SKM-1 treated with dmso at 0.1 percent for 144 hours (cell line): ENCODE measurements at regions not wholly inside any gene's neighbourhood (a gene's known extent, or its start where the extent isn't known, plus 50 kb on each side); places are given as distances from the start of the nearest gene placed in this dataset.

Source experiments
- DNase-seq: peaks from one replicate; lab custom pipeline; 2025; ENCODE audit not compliant: unreplicated experiment; lab: John Stamatoyannopoulos, UW

DNA sequence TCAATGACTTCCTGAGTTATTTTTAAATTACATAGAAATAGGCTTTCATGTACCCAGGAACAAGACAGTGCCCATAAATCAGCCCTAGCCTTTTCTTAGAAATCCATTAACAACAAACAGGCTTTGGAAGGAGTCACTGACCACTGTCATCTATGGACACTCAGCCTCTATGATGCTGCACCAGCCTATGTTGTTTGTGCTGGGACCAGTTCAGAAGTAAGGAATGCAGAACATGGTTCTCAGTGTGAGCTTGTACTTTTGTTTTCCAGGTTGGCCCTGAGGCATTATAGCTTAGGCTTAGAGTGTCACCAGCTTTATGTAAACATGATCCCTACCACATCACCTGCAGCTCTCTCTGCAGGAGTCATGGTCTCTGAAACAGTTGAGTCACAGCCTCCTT lies 335.7 kb upstream of the CDH7 start:
- no peak for DNase-seq

DNA sequence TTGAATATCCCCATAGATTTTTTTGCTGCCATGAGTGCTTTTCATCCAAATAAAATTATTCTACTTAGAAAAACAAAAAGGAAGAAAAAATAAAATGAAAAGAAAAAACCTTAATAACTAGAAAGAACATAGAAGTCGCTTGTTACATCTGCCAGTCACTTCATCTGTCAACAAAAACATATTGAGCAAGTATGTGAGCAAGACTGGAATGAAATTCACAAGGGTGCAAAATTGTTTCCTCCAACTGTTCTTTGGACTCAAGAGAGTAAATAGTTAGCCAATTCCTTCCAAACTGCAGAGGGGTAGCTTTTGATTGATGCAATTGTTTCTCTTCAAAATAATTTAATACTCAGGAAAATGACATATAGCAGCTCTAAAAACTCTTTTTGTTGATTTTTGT lies 336.3 kb upstream of the CDH7 start:
- no peak for DNase-seq

DNA sequence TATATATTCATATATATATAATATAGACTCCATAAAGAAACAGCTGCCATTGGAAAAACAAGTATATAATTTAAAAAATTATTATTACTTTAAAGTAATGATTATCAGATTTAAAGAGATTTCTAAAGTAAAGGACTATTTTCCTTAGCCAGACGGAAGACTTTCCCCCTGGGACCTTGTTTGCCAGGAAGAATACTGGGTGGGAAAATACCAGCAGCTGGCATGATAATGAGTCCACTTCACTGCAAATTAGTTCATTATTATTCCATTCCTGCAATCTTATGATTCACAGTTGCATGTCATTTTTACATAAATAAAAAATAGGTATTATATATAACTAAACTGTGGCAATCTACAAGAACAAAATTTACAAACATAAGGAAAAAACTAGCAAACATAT lies 339.8 kb upstream of the CDH7 start:
- no peak for DNase-seq

DNA sequence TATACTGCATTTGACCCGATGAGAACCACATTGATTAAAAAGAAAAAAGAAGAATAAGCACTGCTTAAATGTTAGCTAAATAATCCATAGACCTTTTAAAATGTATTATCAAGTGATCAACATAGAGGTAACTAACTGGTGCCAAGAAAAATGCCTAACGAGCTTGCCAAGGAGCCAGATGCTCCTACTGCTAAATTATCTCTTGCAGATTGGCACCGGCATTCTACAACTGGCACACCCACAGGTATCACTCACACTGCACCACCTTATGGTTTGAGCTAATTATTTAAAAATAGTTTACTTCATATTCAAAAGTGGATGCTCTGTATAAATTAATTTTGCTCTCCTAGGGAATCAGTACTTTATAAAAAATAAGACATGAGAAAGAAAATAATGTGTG lies 341.6 kb upstream of the CDH7 start:
- no peak for DNase-seq

DNA sequence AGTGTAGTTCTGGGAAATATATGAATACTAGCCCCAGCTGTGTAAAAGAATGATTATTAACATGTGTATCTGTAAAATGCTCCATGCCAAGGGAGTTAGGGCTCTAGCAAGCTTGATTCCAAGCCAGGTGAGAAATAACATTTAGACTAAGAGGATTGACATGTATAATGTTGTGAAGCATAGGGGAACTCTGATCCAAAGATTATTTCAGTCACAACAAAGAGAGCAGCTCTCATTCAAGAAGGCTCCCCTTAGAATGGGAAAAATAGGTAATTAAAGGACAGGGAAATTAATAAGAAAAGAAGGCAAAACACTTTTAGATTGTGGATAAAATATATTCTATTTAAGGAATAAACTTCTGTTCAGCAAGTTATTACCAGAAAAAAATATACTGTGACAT lies 347.3 kb upstream of the CDH7 start:
- no peak for DNase-seq

DNA sequence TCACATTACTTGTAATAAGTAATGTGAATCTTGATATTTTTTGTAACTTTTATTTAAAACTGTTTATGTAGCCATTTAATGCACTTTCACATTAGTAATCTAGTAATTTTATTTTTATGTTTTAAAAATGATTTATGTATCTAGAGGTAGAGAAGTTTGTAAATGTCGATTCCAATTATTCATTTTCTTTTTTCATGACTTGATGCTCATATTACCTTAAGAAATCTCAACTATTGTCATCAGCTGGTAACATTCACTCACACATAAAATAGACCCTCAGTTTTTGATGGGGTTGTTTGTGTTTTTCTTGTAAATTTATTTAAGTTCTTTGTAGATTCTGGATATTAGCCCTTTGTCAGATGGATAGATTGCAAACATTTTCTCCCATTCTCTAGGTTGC lies 351.7 kb upstream of the CDH7 start:
- DNase-seq = no peak

DNA sequence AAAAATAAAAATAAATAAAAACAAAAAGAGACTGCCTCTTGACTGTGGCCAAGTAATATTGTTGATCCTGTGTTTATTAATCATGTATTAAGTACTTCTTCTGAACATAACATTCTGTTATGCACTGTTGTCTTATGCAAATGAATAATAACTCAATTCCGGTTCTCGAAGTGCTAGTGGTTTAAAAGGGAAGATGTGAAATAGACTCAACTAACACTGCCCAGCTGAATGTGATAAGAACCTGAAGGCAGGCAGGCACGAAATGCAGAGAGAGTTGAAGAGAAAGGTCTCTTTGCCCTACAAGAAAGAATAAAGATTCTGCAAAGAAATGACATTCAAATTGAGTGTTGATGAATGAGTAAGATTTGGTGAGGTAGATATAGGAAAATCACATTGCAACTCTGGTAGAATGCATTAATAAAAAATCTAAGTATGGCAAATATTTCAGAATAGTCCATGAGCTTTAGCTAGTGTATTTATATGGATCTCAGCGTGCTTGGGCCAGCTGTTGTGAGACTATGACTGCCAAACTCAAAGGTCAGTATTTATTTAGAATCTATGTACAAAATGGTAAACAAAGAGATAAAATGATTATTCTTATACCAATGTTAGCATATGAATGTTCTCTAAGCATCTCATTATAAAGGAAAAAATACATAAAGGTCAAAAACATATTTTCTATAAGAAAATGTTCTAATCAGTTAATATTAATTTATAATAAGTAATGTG lies 352.3 kb upstream of the CDH7 start:
- no peak for DNase-seq

DNA sequence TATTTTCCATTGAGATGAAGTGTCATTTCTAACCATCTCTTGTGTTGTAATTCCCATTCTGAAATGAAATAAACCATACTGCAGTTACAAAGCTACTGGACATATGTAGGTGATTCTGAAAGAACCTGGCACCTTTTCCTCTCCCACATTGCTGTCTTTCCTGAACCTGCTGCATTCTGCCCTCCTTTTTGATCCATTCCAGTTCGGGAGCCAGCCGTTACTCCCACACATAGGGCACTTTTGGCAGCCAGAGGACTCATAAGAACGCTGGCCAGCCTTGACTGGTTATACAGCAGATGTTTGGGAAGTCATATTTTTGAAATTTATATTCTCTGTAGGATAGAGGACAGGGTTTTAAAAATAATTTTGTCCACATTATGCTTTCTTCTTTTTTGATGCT lies 369.8 kb upstream of the CDH7 start:
- no peak for DNase-seq

DNA sequence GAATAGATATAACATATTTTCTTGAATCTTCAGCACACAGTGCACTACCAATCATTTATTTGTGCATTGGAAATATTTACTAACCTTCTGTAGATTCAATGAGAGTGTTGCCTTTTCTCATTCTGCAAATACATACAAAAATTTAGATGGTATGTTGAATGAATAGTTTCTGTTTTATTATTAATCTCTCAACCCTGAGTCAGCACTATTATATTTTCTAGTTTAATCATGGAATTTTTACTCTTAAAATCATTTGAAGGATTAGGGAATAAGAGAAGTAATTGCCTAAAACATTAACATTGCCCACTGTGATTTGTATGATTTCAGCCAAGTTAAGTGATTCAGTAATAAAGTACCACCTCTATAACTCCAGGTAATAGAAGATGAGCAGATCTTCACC lies 370.2 kb upstream of the CDH7 start:
- no peak for DNase-seq

DNA sequence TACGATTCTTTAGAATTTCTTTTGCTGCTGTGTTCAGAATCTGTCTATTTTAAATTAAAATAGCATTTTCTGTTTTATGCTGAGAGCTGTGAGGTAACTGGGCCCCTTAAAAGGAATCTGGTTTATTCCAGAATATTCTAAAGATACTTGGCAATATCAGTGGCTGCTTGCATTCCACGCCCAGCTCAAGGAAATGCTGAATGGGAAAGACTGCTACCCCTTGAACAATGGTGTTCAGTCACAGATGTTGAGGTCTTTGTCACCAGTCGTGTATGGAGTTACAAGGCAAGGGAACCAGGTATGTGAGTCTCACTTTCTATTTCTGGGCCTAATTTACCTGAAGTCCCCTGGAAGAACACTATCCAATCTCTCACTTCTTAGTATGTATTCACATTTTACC lies 377.9 kb upstream of the CDH7 start:
- DNase-seq = no peak

DNA sequence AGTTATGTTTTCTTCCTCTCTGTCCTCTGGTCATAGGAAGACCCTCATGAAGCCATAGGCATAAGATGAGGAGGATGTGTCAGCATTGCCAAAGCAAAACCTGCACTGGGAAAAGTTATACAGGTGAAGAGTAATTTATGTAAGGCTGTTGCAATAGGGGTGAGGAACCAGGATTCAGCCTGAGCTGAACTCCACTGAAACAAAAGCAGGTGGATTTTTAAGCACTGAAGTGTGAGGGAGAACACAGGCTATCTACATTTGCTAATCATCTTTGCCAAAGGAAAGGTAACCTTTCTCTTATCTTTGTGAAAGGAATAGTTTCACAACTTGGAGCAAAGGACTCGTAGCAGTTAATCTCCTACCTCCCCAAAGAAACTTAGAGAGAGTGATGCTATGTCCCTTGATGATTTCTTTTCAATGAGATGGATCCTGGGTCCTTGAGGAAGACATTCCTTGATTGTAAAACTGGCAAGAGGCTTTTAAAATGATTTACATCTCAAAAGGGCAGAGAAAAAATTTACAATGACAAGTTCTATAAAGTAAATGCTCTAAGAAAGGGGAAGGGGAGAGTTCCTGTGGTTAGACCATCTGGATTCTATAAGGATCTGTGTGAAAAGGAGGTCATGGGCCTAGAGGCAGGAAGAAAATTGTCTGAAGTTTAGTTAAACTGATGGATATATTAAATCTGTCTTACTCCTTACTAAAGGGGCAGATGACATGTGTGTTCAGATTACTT lies 385.4 kb upstream of the CDH7 start:
- no peak for DNase-seq

DNA sequence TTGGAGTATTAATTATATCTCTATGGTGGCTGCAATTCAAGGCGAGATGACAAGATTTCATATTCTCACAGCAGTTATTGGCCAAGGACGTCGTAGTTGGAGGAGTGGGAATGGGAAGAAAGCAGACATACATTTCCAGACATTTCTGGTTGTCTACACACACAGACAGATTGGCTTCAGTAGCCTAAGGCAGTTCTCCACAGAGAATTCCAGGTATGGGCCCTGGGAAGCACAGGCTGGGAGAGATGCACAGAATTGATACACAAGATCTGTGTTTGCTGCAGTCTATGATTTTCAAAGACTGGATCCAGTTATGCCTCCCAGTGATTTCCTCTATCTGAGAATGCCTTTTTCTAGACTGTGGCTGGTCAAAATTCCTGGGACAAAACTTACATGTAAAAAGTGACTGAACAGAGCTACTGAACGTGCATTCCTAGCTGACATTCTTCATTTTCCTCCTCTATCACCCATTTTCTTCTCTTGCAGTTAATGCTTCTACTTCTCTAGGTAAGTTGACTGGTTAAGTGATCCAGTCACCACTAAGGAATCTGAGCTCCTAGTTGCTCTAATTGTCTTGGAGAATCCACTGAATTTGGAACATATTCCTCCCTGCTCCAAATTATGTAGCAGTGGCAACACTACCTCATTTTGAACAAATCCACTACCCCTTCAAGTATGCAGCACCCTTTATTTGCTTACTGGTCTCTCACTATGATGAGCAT lies 386.7 kb upstream of the CDH7 start:
- DNase-seq = no peak

DNA sequence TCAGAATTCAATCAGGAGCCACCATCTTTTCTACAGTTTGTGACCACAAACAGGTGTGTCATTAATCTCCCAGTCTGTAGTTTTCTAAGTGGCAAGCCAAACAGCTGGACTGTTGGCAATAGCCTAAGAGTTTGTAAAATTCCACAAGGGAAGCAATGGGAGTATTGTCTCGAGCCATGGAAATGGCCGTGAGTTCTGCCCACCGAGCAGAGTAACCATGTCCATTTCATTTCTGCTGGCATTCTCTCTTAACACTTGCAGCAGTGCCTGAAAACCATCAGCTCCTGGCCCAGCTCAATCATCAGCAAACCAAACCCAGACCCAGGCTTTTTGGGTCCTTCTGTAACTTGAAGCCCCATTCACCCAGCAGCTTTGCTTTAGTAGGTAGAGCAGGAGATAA lies 387.8 kb upstream of the CDH7 start:
- no peak for DNase-seq

DNA sequence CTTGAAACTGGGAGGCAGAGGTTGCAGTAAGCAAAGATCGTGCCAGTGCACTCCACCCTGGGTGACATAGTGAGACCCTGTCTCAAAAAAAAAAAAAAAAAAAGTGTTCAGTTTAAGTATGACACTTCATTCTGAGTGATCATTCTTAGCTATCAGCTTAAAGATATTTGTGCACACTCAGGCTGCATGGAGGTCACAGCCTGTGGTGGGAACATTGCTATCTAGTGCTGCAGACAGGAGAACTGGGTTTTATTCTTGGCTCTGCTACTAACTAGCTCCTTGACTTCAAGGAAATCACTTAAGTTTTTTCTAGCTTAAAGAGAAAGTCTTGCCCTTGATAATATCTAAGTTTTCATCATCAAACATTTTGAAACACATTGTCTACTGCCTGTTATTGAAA lies 391.3 kb upstream of the CDH7 start:
- DNase-seq = no peak

DNA sequence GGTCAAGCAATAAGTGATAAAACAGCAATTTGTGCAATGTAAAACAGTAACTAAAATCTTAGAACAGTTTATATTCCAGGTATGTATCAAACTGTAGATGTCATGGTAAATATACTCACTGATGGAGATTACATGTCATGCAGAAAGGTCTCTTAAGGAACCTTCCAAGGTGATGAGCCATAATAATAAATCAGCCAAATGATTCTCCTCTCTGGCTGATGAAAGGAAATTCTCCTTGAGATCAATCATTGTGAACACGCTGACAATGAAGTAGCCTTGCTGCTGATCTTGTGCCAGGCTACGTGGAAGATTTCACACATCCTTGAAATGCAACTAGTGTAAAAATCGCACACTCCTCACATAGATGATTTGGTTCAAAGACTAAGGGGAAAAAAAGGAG lies 392.5 kb upstream of the CDH7 start:
- DNase-seq = no peak

DNA sequence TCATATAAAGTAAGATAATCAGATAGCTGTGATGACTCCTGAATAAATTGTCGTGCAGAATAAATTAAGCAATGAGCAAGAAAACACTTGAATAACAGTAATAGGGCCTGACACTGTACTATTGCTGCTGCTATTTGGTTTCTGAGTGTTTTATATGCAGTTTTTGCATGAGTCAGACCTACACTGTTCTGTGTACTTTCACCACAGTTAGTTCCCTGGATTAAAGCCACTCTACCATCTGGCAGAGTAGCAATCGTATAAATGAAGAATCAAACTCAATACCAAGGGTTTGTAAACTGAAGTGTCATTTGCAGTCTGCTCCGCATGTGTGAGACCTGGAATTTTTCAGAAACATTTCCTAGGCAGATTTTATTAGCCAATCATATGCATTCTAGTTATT lies 398.6 kb upstream of the CDH7 start:
- no peak for DNase-seq

DNA sequence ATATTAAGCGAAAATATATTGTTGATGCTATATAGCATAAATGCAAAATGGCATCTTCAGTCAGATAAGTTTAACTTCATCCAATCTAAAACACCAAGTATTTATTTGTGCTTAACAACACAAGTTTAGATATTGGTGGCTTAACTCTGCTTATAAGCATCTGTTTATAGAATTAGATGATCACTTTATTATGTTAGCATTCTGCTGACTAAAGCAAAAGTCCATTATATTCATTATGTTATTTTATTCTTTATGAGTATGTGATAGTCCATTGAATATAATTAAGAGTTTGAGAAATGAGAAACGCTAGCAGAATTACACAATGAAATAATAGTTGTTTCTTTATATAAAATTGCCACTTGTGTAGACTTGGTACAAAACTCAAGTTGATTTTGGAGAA lies 401.2 kb upstream of the CDH7 start:
- DNase-seq = no peak

DNA sequence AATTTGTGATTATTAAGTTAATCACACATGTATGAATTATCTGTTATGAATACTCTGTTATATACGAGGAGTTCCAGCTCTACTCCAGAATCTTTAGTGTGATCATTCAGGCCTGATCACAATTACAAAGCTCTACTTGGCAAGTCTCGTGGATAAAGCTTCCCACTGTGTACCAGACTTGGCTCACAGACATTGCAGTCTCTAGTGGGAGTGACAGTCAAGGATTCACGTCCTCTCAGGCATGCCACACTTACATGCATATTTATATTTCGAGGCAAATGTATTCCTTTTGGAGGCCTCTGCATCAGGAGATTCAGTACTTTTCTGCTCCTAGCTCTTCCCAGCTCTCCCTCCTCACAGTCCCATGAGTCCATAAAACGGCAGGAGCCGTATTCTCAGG lies 403.4 kb upstream of the CDH7 start:
- DNase-seq = no peak

DNA sequence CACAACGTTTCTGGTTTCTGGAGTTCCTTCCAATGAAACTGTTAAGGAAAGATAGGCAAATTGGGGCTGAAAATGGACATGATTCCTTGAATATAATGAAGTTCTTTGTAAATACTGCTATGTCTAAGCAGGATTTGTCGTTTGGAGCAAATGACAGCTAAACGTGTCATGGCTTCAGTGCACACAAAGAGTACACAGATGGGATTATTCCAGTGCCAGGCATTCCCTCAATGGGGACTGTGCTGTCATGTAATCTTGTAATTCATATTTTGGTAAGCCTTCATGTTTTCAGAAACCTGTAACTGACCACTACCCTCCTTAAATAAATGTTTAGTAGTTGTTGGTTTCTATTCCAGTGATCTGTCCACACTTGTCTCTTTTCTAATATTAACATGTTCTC lies 404.7 kb upstream of the CDH7 start:
- no peak for DNase-seq

DNA sequence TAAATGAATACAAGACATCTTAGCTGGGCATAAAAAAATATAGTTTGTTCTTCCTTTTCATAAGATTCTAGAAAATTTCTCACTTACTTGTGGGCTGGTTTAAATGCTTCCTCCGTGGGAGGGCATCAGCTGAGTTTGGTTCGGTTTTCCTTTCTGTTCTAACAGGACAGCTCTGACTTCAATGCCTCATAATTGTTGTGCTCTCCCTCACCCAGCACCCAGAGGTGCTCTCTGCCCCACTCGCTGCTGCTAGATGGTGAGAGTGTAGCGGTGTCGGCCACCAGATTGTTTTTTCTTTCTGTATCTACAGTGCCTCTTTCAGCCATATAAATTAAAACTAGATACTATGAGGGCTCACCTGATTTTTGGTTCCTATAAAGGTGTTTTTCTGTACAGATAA lies 407.2 kb upstream of the CDH7 start:
- no peak for DNase-seq

DNA sequence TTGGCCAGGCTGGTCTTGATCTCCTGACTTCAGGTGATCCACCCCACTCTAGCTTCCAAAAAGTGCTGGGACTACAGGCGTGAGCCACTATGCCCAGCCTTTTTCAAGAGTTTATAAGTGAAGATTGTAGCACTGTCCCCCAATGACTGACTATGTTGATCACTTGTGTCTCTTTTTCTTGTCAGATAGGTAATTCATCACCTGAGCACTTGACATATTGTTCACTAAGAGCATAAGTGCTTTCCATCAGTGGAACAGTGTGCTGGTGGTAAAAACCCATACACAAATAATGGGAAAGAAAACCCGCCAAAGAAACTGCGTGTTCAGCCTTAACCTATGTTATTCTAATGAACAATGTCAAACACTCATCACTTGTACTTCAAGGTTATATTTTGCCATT lies 414.4 kb upstream of the CDH7 start:
- no peak for DNase-seq

DNA sequence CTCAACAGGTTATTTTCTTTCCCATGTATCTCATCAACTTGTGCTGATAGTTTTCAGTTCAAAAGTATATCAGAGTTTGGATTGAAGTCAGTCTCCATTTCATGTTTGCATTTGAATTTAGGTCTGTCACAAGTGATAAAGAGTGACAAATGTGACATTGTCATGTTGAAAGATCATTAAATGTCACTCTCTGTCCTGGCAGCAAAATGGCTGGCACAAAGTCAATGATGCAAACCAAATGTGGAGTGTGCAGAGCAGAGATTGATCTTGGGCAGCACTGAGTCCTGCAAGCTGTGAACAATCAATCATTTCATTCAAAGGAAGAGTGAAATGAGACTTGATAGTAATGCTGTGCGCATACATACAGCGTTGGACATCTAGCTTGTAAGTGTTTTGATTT lies 421.8 kb upstream of the CDH7 start:
- no peak for DNase-seq
